DMS 273 treated with DMSO at 0.1 percent for 48 hours (cell line): ENCODE measurements at regions not wholly inside any gene's neighbourhood (a gene's known extent, or its start where the extent isn't known, plus 50 kb on each side); places are given as distances from the start of the nearest gene placed in this dataset.
A peak's percentile ranks its signal among the peaks of the same experiment; 100 is the strongest.
"Not testable (repeated sequence)": the region's sequence is repeated elsewhere in the genome, so short reads cannot be mapped to it uniquely, and the experiment has no call there.

ENCODE experiments used
- DNase-seq: peaks from one replicate; lab custom pipeline; 2025; lab: John Stamatoyannopoulos, UW

DNA sequence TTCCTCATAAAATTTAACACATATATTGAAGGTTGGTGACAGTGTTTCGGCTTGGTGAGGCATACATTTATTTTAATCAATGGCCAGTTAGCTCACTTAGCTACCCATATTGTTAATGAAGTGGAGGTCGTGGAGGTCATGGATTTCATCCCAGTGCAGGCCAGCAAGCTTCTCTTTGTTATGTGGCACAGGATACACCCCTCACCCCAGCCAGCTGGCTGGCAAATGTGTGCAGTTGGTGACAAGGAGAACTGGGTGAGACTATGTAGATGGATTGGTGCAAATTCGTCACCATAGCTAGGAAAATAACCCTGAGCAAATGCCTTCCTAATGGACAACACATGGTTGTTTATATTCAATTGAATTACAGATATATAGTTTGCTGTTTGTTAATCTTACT lies 50.5 kb upstream of the FOXP2 start:
- DNase-seq: no peak

DNA sequence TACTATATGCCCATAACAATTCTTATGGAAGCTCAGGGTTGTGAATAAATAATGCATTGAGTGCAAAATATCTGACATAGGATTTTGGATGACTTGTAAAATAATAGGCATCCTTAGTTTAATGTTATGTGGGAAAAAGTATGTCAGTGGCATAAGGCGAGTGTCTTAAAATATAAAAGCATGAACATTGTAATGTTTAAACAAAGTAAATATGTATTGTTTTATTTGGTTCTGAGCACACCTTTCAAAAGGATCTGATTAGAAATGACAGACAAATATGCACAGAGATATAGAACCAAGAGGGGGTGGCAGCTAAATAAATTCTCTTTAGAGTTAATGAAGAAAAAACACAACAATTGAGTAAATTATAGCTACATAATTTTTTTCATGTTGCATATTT lies 51.3 kb upstream of the FOXP2 start:
- DNase-seq: no peak

DNA sequence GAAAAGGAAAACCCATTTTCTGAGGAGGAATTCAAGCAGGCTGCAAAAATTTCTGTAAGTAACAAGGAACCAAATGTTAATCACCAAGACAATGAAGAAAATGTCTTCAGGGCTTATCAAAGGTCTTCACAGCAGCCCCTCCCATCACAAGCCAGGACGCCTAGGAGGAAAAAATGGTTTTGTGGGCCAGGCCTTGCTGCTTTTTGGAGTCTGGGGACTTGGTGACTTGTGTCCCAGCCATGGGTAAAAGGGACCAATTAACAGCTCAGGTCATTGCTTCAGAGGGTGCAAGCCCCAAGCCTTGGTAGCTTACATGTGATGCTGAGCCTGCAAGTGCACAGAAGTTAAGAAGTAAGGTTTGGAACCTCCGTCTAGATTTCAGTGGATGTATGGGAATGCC lies 55.7 kb upstream of the FOXP2 start:
- no peak for DNase-seq

DNA sequence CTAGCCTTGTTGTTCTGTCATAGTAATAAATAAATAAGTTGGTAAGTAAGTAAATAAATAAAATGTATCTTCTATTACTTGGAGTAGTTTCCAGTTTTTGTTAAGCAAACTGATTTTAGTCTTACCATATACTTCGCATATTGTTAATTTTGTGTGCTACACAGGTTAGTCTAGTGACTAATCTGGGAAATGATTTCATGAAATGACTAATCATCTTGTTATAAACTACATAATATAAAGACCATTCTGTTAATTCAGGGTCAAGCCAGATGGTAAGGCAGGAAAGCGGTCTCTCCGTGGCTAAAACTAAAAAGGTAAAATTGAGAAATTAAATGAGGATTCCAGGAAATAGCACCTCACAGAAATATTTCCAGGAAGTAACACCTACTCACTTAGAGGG lies 58.5 kb upstream of the FOXP2 start:
- DNase-seq: no peak

DNA sequence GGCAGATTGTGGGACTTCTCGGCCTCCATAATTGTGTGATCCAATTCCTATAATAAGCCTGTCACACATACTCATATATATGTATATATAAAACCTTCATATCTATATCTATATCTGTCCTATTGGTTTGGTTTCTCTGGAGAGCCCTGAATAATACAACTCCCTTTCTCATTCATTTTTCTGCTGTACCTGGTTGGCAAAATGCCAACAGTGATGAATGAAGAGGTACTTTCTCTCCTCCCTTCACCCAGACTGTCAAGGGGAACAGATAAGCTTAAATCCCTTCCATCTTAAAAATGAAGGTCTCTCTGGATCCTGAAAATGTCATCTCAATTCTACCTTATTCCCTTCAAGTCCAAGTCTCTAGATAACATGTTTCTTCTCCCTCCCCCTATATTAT lies 60.3 kb upstream of the FOXP2 start:
- no peak for DNase-seq

DNA sequence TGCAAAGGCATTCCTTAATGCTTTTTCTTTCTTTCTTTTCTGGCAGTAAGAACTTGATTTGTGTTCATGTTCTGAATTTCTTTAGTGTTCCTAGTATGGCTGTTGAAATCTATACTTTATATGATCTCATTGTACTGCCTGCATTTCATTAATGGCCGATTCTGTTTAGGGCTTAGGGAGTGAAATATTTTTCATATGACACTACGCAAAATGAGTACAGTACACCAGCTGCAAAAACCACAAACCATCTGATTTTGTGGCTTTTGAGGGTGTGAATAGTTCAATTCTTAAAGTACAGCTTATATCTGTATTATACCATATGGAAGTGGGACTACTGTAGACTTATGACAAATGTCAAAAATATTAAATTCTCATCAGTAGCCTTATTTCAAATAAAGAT lies 69.1 kb upstream of the FOXP2 start:
- DNase-seq: no peak

DNA sequence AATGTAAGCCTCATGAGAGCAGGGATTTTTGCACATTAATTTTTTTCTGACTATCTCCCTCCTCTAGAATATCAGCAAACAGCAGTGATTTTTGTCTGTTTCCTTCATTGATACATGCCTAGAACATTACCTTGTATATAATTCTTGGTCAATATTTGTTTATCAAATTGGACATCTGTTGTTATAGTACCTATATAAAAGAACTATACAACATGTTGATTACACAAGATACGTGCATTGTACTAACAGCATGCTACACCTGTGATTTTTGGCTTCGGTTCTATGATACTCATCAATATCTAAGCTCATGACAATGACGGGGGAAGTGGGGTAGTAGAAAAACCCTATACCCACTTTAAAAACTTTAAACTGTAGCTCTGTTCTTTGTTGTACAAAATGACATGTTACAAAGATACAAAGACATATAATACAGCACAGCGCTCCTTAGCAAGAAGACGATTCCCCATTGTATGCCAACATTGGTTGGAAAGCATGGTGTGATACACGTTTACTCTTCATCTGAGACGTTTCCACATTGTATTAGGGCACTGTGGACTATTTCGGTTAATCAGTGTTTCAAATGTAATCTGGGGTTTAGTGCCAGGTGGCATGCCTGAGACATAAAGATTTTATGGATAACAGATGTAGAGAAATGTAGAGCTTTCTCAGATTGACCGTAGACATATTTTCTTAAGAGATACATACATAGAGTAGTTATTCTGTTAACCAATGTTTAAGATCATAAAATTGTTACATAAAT lies 70.5 kb upstream of the FOXP2 start:
- no peak for DNase-seq

DNA sequence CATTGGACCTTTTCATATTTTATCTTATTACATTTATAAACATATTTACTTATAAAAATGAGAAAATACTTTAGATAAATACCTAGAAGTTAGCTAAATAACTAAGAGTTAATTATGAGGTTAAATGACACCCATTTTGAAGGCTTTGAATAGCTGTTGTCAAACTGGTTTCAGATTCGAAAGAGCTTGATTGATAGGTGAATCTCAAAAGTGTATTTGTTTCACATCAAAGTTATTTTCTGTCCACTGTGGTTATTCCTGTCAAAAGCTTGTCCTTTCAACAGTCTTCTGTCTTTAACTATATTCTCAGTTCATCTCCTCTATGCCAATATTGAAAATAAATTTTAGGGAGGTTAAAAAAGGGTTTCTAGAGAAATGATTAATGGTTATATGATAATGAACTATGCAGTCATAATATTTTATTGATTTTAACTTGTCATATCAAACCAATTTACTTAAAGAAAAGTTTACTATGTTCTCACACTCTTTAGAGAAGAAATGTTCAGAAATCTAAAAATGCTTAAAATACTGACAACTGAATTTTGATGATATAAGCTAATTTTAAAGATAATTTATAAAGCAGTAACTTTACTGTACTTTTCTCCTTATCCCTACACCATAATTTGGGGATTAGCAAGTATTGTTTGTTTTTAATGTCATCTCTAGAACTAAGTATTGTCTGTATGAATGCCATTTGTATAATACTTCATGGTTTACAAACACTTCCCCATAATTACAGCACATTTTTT lies 72.0 kb upstream of the FOXP2 start:
- DNase-seq: no peak

DNA sequence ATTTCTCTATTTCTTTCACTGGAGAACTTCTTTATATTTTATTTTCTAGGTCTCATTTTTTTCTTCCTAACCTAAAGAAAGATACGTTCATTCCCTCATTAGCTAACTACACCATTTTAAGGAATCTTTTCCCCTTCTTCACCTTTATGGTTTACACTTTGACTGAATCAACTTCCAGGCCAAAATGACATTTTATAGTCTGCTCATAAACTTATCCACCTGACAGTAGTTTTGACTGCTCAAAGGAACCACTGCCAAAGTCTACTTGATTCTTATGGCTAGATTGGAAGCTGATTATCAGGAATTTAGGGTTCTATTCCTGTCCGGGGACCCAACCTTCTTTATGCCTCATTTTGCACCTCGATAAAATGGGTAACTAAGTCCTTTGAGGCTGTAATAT lies 73.0 kb upstream of the FOXP2 start:
- DNase-seq: no peak

DNA sequence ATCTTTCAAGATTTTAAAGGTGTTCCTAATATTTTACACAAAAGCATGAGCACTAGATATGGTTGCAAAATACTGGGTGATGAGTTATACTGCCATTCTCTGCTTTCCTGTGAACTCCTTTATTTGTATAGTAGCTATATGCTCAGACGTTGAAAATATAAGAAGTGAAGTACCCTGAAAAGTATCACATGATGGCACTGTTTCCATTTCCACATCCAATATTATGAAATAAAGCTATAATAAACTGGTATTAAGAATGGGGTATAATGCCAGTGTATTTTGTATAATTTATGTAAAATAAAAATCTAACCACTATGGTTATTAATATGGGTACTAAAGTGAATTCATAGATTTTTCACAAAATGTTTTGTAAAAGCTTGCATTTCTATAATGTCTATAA lies 79.6 kb upstream of the FOXP2 start:
- no peak for DNase-seq

DNA sequence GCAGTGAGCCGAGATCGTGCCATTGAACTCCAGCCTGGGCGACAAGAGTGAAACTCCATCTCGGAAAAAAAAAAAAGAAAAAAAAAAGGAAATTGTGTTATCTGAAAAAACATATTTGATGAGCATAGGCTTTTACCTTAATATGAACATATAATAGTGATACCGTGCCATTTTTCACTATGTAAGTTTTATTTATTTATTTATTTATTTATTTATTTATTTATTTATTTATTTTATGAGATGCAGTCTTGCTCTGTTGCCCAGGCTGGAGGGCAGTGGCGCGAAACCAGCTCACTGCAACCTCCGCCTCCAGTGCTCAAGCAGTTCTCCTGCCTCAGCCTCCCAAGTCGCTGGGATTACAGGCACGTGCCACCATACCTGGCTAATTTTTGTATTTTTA lies 85.2 kb upstream of the FOXP2 start:
- DNase-seq: not testable (repeated sequence)

DNA sequence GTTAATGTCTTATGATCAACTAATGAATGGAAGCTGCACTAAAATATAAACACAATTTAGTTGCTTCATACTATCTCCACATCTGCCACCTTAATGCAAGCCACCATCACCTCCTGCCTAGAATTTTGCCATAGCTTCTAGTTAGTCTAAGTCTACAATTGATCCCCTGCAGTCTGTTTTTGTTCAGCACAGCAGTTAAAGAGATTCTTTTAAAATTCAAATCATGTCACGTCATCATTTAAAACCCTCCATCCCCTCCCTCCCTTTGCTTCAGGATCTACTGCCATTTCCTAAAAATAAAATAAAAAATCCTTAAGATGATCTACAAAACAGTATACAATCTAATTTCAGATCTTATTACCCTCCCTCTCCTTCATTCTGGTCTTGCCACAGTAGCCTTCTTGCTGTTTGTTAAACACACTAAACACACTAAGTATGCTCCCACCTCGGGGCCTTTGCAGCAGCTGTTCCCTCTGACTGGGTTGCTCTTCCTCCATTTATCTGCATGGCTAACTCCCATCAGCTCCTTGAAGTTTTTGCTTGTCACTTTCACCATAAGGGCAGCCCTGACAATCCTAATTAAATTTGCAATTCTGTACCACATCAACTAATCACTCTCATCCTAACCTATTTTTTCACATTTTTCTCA lies 97.0 kb upstream of the FOXP2 start:
- no peak for DNase-seq

DNA sequence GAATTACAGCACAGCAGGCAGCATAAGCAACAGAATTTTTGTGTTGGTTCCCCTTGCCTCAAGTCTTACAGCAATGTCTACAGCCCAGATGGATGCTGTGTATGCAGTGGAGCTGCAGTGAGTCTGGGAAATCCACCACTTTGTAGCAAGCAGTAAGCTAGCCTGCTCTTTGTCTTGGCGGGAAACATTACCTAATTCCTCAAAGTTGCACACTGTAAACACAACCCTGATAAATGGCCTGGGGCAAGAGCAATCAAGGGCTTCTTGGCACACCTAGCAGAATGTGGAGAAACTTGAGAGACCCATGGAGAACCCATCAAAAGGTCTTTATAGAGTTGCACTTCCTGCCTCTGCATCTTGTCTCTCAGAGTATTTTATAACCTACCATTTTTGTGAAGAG lies 102.0 kb upstream of the FOXP2 start:
- no peak for DNase-seq

DNA sequence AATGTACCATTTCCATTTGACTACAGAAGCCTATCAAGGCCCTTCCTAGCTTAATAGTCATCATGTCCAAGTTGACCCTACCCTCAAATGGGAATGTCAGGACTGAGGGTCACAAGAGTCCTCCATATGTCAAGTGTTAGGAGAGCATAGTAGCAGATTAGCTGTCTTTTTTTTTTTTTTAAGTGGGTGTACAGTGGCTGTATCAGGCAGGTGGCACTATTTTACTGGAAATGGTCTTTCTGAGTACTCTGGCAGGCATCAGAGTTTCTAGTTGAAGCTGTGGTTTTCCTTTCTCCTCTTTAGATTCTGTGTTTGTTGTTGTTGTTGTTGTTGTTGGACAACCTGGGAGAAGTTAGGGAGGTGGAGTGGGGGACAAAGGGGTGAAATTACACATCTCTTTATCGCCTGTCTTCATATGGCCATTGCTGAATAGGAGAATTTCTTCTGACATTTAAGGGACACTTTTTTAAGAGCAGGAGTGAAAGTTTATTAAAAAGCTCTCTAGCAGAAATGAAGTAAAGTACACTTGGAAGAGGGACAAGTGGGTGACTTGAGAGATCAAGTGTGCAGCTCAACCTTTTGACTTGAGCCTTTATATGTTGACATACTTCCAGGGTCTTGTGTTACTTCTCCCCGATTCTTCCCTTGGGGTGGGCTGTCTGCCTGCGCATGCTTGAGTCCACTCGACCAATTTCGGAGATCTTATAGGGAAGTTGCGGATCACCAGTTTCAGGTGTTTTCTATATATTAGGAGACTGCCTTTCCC lies 104.1 kb upstream of the FOXP2 start:
- DNase-seq: peak; percentile 9

DNA sequence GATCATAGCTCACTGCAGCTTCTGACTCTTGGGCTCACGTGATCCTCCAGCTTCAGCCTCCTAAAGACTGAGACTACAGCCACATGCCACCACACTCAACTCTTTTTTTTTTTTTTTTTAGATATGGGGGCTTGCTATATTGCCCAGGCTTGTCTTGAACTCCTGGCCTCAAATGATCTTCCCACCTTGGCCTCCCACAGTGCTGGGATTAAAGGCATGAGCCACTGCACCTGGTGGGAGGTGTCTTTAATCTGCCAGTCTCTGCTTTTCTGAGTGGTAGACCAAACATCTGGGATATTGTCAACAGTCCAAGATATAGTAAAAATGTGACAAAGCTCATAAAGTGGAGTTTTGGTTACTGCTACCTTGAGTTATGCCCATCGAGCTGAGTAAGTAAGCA lies 104.9 kb upstream of the FOXP2 start:
- no peak for DNase-seq

DNA sequence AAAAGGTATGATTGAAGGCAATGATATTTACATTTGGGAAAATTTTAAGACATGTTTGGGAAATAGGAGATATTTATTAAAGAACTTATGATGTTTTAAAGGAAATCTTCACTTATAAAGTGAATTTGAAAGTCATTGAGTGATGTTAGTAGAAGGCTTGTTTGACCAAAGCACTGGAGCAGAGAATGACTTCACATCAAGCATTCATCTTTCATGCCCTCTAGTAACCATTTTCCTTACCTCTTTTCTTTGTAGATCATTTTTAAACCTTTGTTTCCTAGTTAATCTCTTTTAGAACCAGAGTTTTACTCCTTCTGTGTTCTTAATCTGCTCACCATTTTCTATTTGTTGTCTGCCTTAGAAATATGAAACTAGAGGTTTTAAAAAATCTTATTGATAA lies 111.3 kb upstream of the FOXP2 start:
- DNase-seq: no peak

DNA sequence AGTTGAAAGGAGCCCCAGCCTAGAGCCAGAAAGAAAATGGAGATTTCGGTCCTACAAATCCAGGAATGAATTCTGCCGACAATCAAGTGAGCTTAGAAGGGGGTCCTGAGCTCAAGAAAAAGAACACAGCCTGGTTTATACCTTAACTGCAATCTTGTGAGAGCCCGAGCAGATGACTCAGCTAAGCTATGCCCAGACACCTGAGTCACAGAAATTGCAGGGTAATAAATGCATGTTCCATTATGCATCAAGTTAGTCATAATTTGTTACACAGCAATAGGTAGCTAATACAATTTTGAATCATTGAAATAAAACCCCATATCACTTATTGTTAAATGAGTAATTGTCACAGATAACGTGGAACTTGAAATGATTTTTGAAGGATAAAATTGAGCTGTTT lies 111.8 kb upstream of the FOXP2 start:
- no peak for DNase-seq

DNA sequence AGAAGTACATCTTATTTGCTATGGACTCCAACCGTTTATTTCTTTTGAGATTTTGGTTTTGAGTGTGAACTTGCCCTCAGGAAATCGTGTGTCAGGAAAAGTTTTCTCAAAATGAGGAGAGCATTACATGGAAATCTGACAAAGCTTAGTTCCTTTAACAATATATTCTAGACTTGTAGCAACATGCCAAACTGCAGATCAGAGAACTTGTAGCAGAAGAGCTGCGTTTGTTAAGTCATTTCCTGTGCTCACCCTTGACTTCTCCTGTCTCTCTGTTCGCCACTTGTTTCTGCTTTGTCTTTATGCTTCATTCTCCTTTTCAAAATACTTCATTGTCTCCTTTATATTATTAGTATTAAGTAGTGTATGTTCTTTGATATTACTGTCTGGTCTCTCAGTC lies 116.6 kb upstream of the FOXP2 start:
- no peak for DNase-seq

DNA sequence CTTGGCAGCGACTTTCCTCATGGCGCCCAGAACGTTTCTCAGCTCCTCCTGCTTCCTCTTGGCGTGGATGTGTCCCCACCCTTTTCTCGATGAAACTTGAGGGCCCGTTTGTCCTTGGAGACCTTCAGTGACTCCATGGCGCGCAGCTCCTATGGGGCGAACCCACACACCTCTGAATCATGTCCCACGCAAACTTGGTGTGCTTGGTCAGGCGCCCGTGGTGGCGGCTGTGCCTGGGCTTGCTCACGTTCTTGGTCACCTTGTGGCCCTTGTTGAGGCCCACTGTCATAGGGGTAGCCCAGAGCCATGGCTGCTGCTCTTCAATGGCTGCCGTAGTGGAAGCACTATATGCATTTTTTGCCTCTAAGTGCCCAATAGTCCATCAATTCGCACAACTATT lies 117.5 kb upstream of the FOXP2 start:
- DNase-seq: no peak

DNA sequence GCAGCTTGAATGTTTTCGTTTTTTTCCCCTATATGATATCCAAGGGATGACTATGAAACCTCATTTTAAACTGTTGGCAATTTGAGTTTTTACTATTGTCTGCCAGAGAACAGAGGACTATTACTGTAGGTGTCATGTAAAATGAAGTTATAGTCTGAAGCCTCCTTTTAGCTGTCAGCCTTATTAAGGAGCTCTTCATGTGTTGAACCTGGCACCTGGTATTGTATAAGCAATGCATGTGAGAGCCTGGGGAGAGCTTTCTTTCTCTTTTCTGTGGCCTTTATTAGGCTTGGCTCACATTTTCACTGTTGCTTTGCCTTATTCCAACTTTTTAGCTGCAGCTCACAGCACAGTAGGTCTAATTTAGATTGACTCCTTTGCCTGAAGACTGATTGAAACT lies 119.1 kb upstream of the FOXP2 start:
- no peak for DNase-seq

DNA sequence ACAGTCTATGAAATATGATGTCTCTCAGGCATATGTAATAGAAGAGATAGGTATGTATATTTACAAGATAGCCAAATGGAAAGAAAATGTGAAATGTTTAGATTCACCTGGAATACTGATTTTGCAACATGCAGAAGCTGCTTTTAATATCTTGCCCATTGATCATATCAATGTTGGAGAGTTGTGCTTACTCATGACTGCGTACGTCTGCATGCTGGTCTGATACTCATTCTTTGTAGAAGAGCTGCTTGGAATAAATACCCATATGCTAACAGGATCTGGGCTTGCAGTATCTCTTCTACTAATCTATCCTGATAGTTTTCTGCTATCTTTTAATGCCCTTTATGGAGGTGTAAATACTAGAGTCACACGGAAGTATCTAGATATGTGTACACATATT lies 120.6 kb upstream of the FOXP2 start:
- DNase-seq: no peak

DNA sequence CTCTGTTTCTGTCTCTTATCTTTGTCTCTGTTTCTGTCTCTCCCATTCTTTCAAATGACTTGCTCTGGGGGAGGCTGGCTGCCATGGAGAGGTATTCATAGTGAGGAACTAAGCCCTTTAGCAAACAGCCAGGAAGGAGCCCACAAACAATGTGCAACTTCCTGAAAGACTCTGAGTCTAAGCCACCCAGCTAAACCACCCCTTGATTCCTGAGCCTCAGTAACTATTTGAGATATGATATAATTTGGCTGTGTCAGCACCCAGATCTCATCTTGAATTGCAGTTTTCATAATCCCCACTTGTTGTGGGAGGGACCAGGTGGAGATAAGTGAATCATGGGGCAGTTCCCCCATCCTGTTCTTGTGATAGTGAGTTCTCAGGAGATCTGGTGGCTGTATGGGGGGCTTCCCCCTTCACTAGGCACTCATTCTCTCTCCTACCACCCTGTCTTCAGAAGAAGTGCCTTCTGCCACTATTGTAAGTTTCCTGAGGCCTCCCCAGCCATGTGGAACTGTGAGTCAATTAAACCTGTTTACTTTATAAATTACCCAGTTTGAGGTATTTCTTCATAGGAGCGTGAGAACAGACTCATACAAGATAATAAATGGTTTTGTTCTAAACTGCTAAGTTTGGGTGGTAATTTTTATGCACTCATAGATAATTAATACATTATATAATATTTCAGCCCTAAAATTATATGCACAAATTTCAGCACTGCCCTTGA lies 121.2 kb upstream of the FOXP2 start:
- DNase-seq: no peak
